ENCODE measurements at regions not wholly inside any gene's neighbourhood (a gene's known extent, or its start where the extent isn't known, plus 50 kb on each side); places are given as distances from the start of the nearest gene placed in this dataset.
"Not testable (repeated sequence)": the region's sequence is repeated elsewhere in the genome, so short reads cannot be mapped to it uniquely, and the experiment has no call there.

DNA sequence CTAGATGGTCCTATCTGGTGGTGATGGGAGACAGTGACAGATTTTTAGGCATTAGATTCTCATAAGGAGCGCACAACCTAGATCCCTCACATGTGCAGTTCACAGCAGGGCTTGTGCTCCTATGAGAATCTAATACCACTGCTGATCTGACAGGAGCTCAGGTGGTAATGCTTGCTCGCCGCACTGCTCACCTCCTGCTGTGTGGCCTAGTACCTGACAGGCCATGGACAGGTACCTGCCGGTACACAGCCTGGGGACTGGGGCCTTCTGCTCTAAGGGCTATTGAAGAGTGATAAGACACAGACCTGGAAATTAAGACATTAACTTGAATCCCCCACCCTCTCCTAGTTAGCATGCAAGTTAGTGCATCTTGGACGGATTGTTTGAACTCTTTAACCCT lies 64.4 kb downstream of the KLRB1 start:
- H3K9me3 Mint-ChIP-seq; H3K36me3 Mint-ChIP-seq; H3K4me3 Mint-ChIP-seq; H3K27me3 Mint-ChIP-seq; H3K4me1 Mint-ChIP-seq (ENCODE audit: unreplicated experiment); H3K27ac Mint-ChIP-seq; DNase-seq (ENCODE audit: extremely low spot score, unreplicated experiment): not testable (repeated sequence)

DNA sequence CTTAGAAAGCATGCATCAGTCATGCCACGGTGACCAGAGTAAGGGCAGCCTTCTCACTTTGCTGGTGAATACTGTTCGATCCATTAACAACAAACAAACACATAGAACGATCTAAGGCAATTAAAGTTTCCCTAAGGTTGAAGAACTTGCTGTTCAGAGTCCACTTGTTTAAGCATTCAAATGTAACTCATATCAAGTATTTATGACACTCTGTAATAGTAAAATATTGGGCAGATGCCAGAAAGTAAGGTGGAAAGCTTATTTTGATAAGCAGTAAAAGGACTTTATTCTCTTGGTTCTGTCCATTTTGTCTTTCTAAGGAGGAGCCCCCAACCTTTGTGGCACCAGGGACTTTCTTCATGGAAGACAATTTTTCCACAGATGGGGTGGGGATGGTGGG lies 64.9 kb downstream of the KLRB1 start:
- not testable (repeated sequence) for H3K27me3 Mint-ChIP-seq; H3K4me1 Mint-ChIP-seq (ENCODE audit: unreplicated experiment); H3K36me3 Mint-ChIP-seq; H3K4me3 Mint-ChIP-seq; DNase-seq (ENCODE audit: extremely low spot score, unreplicated experiment); H3K9me3 Mint-ChIP-seq; H3K27ac Mint-ChIP-seq

DNA sequence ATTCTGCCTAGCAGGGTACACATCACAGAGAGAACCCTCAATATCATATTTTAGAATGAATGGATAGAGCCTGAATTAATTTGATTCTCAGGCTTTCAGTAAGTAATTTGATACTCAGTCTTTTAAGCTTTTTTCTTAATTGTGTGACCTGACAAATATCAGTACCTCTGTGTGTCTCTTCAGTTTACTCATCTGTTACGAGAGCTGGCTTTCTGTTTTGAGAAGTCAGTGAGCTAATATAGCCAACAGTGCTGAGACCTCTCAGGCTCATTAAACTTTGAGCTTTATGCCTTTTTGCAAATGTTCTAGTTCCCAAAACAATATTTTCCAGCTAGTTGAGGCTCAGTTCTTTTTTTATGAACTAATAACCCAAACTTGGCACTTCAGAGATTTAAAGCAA lies 91.8 kb downstream of the KLRB1 start:
- not testable (repeated sequence) for H3K4me3 Mint-ChIP-seq; DNase-seq (ENCODE audit: extremely low spot score, unreplicated experiment); H3K4me1 Mint-ChIP-seq (ENCODE audit: unreplicated experiment); H3K27ac Mint-ChIP-seq; H3K36me3 Mint-ChIP-seq; H3K27me3 Mint-ChIP-seq; H3K9me3 Mint-ChIP-seq

DNA sequence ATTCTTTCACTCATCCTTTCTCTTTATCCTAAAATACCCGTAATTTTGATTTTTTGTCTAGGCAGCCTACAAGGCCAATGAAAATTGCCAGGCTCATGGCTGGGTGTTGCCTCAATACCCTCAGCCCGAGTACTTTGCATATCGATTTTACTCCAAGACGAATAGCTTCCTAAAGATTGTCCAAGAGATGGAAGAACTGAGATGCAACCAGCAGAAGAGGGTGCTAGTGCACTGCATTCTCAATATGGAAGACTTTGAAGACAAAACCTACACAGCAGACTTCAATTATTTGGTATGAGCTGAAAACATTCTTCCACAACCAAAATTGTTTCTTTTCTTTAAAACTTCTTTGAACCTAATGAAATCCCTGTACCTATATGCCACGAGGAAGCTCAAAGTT lies 95.0 kb downstream of the KLRB1 start:
- not testable (repeated sequence) for H3K36me3 Mint-ChIP-seq; H3K27ac Mint-ChIP-seq; DNase-seq (ENCODE audit: extremely low spot score, unreplicated experiment); H3K27me3 Mint-ChIP-seq; H3K4me1 Mint-ChIP-seq (ENCODE audit: unreplicated experiment); H3K4me3 Mint-ChIP-seq; H3K9me3 Mint-ChIP-seq

DNA sequence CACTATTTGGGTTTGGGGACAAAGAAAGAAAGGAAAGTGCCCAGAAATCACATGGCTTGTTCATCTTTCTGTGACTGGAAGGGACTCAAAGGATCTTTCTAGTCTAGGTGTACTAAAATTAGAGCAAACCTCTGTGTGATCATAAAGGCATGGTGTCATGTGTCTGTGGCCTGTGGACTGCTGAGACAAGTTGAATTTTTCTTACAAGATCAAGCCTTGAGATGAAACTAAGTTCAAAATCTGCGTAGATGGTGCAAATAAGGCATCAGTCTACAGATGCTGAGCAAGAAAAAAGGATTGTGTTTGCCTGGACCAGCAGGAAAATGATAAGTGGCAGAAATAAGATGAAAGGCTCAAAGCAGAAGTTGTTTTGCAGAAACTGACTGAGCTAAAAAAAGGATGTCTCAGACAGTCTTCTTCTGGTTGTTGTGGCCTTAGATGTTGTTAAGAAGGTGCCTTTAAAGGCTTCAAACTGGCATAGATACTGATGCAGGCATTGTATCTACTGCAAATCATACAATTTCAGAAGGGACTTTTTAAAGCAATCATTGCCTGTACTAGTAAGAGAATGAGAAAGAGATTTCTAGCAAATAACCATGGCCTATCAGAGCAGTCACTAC lies 97.2 kb downstream of the KLRB1 start:
- not testable (repeated sequence) for H3K4me1 Mint-ChIP-seq (ENCODE audit: unreplicated experiment); DNase-seq (ENCODE audit: extremely low spot score, unreplicated experiment); H3K27me3 Mint-ChIP-seq; H3K9me3 Mint-ChIP-seq; H3K4me3 Mint-ChIP-seq; H3K36me3 Mint-ChIP-seq
- peak overlapping the region; percentile 86 for H3K27ac Mint-ChIP-seq

DNA sequence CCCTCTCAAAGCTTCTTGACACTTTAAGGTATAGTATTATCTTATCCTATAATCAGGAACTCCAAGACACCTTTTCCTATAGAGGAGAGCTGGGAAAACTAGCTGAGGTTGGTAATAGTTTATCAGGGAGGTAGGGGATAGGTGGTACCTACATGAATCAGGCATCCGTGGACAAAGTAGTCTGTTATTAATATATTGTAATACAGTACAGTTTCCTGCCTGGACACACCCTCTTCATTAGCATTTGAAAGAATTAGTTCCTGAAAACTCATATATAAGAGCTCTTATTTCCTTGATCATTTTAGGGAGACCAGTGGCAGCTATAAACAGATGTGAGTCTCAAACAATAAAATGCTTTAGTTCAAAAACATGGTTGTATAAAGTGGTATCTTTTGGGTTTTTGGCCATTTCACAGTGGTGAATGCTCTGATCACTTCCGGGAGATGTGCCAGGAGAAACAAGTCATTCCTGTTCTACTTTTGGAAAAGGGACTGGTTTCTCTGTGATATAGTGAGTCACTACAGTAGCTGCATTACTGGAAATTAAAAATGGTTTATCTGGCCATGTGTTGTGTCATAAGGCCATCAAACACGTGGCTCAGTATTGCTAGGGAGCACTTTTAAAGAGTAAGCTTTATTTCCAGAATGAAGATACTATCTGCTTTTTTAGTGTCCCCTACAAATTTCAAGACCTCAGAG lies 98.1 kb downstream of the KLRB1 start:
- TF ChIP-seq, protein P1, sequence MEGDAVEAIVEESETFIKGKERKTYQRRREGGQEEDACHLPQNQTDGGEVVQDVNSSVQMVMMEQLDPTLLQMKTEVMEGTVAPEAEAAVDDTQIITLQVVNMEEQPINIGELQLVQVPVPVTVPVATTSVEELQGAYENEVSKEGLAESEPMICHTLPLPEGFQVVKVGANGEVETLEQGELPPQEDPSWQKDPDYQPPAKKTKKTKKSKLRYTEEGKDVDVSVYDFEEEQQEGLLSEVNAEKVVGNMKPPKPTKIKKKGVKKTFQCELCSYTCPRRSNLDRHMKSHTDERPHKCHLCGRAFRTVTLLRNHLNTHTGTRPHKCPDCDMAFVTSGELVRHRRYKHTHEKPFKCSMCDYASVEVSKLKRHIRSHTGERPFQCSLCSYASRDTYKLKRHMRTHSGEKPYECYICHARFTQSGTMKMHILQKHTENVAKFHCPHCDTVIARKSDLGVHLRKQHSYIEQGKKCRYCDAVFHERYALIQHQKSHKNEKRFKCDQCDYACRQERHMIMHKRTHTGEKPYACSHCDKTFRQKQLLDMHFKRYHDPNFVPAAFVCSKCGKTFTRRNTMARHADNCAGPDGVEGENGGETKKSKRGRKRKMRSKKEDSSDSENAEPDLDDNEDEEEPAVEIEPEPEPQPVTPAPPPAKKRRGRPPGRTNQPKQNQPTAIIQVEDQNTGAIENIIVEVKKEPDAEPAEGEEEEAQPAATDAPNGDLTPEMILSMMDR (conservative IDR thresholded peaks at IDR 0.05): no peak
- no peaks in the 10 kb centered on the region for H3K9me3 Mint-ChIP-seq
- no peaks in the 10 kb centered on the region for H3K27me3 Mint-ChIP-seq
- no peaks in the 10 kb centered on the region for H3K4me1 Mint-ChIP-seq (ENCODE audit: unreplicated experiment)
- peak overlapping the region; percentile 86 for H3K27ac Mint-ChIP-seq
- no peak for DNase-seq (ENCODE audit: extremely low spot score, unreplicated experiment)
- H3K4me3 Mint-ChIP-seq: no peak overlapping the region
- no peaks in the 10 kb centered on the region for H3K36me3 Mint-ChIP-seq

DNA sequence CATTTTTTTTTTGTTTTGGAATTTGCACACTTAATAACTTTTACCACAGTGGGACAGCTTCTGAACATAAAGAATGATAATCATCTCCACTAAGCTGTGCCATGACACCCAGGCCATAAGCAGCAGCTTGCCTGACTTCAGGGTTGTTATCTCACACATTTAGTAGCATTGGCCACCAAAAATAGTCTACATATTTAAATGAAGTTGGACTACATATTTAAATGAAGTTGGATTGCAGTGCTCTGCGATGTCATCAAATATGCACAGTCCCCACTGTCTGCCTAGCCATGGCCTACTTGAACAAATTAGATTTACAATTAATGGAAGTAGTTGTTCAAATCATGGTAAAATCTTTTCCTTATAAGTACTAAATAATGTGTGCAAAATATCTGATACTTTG lies 101.0 kb downstream of the KLRB1 start:
- no peak for DNase-seq (ENCODE audit: extremely low spot score, unreplicated experiment)
- Mint-ChIP-seq H3K9me3 (no peaks in the 10 kb centered on the region), H3K4me3 (no peak overlapping the region), H3K4me1 (ENCODE audit: unreplicated experiment) (no peaks in the 10 kb centered on the region), H3K27me3 (no peaks in the 10 kb centered on the region), H3K36me3 (no peaks in the 10 kb centered on the region), H3K27ac (no peak overlapping the region)
- TF ChIP-seq, protein P1 (conservative IDR thresholded peaks at IDR 0.05): no peak

DNA sequence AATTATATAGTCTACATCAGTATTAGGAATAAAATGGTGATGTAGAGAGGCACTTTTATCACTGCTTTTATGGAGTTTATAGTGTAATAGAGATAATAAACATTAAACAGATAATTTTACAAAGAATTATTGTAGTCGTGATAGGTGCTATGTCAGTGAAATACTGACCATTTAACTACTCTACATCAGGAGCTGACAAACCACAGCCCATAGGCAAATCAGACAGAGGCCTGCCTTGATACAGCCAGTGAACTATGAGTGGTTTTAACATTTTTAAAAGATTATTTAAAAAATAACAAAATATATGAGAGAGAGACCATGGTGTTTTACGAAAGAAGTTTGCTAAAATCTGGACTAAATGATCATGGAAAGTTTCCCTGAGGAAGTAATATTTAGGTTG lies 104.3 kb downstream of the KLRB1 start:
- H3K4me3 Mint-ChIP-seq; H3K27ac Mint-ChIP-seq; H3K4me1 Mint-ChIP-seq (ENCODE audit: unreplicated experiment); H3K9me3 Mint-ChIP-seq; H3K36me3 Mint-ChIP-seq; H3K27me3 Mint-ChIP-seq; DNase-seq (ENCODE audit: extremely low spot score, unreplicated experiment): not testable (repeated sequence)

DNA sequence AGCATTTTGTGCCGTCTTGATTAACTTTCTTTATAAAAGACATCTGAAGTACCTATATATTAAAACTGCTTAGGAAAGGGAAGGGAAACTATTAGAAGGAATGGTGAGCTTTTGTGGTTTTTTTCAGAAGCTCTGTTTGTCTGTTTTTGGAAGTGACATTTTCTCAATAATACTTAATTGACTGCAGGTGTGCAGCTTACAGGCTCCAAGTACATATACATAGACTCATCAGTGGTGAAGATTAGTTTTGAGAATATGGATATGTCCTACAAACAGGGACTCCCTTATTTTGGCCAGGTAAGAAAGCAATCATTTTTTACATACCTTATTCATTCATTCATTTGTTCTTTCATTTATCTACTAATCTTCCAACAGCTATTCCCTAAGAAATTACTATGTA lies 104.9 kb downstream of the KLRB1 start:
- H3K27me3 Mint-ChIP-seq; H3K27ac Mint-ChIP-seq; H3K4me1 Mint-ChIP-seq (ENCODE audit: unreplicated experiment); H3K9me3 Mint-ChIP-seq; H3K4me3 Mint-ChIP-seq; H3K36me3 Mint-ChIP-seq; DNase-seq (ENCODE audit: extremely low spot score, unreplicated experiment): not testable (repeated sequence)

DNA sequence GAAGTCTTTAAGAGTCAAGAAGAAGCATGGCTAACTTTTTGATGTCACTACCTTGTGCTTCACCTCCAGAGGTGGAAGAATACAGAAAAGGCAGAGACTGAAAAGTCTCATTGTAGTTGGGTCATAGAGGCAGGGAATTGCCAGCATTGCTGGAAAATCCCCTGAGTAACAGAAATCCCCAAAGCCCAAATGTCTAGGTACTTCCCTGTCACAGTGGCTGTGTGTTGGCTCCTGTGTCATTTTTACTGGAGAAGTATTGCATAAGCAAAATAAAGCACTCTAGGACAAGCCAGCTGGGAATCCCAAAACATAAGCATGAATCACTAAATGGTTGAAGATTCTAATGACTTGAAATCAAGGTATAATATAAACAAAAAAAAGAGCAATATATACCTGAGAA lies 114.4 kb downstream of the KLRB1 start:
- not testable (repeated sequence) for H3K9me3 Mint-ChIP-seq, H3K27ac Mint-ChIP-seq, H3K36me3 Mint-ChIP-seq

DNA sequence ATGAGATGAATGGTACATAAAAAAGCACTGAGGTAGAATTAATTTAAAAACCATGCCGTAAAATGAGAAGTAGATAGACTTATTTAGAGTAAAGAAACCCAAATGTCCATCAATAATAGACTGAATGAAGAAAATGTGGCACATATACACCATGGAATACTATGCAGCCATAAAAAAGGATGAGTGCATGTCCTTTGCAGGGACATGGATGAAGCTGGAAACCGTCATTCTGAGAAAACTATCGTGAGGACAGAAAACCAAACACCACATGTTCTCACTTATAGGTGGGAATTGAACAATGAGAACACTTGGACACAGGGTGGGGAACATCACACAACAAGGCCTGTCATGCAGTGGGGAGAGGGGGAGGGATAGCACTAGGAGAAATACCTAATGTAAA lies 126.4 kb downstream of the KLRB1 start:
- not testable (repeated sequence) for H3K27me3 Mint-ChIP-seq; H3K36me3 Mint-ChIP-seq; H3K4me1 Mint-ChIP-seq (ENCODE audit: unreplicated experiment); DNase-seq (ENCODE audit: extremely low spot score, unreplicated experiment); H3K9me3 Mint-ChIP-seq; H3K27ac Mint-ChIP-seq; H3K4me3 Mint-ChIP-seq

More for the DNA sequence above, 114.4 kb downstream of the KLRB1 start:
- H3K27me3 Mint-ChIP-seq; DNase-seq (ENCODE audit: extremely low spot score, unreplicated experiment); H3K4me3 Mint-ChIP-seq; H3K4me1 Mint-ChIP-seq (ENCODE audit: unreplicated experiment): not testable (repeated sequence)

DNA sequence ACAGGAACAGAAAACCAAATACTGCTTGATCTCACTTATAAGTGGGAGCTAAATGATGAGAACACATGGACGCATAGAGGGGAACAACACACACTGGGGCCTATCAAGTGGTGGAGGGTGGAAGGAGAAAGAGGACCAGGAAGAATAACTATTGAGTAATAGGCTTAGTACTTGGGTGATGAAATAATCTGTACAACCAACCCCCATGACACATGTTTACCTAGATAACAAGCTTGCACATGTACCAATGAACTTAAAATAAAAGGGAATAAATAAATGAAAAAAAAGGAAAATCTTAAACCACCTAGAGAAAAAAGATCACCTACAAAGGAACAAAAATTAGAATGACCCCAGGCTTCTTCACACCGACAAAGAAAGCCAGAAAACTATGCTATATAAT lies 133.5 kb downstream of the KLRB1 start:
- H3K27me3 Mint-ChIP-seq; H3K4me3 Mint-ChIP-seq; H3K4me1 Mint-ChIP-seq (ENCODE audit: unreplicated experiment); H3K36me3 Mint-ChIP-seq; H3K9me3 Mint-ChIP-seq; DNase-seq (ENCODE audit: extremely low spot score, unreplicated experiment); H3K27ac Mint-ChIP-seq: not testable (repeated sequence)

All from type B pancreatic cell (in vitro differentiated cells).